NOMO-1 treated with DMSO at 0.1 percent for 48 hours (cell line): ENCODE measurements at regions not wholly inside any gene's neighbourhood (a gene's known extent, or its start where the extent isn't known, plus 50 kb on each side); places are given as distances from the start of the nearest gene placed in this dataset.

Experiments used
- DNase-seq: peaks from one replicate; lab custom pipeline; 2025; ENCODE audit not compliant: unreplicated experiment; lab: John Stamatoyannopoulos, UW

DNA sequence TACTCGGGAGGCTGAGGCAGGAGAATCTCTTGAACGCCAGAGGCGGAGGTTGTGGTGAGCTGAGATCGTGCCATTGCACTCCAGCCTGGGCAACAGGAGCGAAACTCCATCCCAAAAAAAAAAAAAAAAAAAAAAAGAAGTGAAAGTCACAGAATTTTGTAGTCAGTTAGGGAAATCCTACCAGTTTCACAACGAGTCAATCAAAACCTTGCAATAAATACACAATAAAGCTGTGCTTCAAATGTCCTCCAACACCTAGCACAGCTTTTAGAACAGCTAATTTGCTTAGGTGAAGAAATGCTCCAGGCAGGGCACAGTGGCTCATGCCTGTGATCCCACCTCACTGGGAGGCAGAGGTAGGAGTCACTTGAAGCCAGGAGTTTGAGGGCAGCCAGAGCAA is 112.8 kb upstream of the ATF7IP start:
- DNase-seq: peak; percentile 45

DNA sequence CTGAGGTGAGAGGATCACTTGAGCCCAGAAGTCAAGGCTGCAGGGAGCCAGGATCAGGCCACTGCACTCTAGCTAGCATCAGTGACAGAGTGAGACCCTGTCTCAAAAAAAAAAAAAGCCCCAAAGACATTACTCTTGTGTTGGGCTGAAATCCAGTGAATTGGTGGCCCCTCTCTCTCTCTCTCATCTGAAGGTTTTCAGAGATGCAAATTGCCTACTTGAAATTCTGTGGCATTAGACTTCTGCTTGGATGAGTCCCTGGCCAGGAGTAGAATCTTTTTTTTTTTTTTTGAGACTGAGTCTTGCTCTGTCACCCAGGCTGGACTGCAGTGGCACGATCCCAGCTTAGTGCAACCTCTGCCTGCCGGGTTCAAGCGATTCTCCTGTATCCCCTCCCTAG is 112.0 kb upstream of the ATF7IP start:
- no peak for DNase-seq

DNA sequence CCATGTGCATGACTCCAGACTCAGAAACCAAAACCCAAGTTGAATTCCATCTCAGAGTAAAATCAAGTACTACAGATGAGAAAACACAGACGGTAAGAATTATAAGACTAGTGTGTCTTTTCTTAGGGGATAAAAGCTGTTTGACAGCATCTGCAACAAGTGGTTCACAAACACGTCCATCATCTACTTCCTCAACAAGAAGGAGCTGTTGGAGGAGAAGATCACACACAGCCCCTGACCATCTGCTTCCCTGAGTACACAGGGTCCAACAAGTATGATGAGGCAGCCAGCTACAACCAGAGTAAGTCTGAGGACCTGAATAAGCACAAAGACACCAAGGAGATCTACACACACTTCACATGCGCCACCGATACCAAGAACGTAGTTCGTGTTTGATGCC is 110.7 kb upstream of the ATF7IP start:
- no peak for DNase-seq

DNA sequence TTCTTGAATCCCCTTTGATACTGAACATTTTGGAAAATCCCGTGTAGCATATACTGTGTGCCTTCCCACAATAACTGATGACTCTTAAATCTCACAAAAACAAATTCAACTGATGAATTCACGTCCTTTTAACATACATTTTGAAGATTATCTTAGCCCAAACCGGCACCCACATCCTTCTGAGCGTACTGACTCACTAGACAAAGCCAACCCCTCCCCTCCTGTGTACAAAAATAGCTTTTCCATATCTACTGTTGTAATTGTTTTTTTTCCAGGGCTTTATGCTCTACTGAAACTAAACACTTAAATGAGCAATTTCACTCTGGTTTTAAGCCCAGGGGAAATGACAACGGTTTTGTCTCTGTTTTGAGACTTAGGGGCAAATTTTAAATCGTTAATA is 109.4 kb upstream of the ATF7IP start:
- DNase-seq: no peak

DNA sequence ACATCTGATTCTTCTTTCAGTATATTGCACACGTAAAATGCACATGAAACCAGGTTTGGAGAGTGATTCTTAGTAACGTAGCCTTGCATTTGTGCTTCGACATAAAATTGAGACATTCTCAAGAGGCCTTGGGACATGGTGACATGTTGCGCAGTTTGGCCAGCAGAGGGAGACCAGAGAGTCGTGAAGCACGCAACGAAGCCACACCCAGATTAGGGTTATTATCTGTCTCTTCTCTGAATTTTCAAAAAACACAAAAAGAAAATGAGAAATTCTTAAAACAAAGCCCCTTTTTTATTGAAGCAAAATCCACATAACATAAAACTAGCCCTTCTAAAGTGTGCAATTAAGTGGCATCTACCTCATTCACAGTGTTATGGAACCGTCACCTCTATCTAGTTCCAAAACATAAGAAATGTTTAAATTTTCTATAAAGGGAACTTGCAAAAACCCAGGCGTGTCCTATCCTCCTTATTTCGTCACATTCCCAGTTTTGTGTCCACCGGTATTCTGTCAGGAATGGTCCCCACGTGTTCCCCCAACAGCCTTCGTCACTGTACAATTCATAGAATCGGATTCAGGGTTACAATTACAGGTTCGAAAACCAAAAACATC is 108.8 kb upstream of the ATF7IP start:
- DNase-seq: peak; percentile 70

DNA sequence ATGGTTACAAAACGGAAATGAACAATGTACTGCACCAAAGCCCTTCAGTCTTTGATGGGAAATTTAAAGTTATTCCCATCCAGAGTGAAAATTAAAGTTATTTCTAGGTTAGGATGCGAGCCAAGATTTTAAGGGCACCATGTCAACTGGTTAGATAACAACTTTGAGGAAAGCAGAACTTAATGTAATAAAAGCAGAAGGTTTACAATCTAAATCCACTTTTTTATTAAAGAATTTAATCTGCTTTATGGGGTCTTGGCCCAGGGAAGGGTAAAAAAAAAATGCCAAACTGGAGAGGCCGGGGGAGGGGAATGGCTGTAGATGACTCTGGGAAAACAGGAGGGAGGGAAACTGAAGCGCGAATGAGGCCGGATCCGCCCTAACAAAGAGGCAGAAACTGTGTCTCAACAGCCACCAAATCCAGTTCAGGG is 108.2 kb upstream of the ATF7IP start:
- DNase-seq: no peak

DNA sequence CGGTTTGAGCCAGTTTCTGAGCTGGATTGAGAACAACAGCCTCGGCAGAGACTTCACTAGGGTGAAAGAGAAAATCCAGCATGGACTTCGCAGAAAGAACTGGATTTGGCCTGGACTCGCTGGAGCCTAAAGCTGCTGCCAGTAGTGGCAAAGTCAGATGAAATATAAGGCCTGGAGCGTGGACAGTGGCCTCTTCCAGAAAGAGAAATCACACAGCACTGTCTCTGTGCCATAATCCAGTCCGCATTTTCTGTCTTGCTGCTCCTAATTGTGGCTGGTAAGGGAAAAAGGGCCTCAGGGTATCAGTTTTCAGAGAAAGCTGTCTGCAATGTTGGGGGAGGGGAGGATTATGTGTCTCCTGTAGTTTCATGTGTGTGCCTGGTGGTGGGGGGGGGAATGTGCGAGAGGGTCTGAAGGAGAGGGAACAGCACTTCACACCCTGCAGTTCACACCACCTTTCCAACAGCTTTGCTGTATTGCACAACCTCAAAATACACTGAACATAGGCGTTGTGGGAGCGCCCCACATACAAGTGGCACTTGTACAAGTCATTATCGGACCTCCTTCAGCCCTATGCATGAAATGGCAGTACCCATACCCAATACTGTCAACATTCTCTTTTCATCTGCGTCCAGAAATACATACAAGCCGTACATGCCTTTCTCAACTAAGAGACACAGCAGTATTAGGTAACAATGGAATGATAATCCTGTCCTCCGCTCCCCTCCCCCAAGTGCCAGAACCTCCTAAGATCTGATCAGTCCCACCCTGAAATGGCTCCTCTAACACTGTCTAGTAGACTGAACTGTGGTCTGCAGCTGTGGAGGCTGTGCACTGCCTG is 107.5 kb upstream of the ATF7IP start:
- DNase-seq: no peak

DNA sequence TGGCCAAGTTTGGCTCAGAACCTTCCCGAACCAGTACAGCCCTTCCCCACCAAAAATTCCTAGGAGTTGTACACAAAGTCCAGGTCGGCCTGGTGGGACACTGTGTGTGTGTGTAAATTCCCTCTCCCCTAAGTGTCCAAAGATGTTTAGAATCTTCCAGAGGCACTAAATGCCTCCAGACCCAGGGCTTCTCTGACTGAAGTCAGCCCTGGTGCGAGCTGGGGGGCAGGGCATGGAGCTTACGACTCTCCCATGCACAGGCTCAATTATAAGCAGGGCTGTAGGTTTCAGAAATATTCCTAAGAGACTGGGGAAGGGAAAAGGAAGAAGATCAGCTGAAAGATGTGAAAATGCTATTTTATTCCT is 106.9 kb upstream of the ATF7IP start:
- DNase-seq: no peak

DNA sequence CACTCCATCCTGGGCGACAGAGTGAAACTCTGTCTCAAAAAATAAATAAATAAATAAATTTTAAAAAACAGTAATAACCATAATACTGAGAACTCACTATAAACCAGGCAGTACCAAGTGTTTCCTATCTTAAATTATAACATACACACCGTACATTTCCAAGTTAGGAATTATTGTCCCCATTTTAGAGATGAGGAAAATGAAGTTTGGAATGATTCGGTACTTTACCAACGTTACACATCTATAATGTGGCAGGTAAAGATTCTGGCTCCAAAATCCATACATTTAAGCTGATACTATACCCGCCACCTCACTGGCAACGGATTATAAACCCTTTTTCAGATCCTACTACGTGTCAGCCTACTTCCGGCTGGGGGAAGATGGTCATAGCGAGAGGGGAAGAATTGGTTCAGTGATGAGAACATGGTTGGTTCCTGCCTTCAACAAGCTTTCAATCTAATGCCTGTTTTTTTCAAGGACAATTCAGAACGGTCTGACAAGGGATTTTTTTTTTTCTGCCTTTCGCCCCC is 105.9 kb upstream of the ATF7IP start:
- no peak for DNase-seq

DNA sequence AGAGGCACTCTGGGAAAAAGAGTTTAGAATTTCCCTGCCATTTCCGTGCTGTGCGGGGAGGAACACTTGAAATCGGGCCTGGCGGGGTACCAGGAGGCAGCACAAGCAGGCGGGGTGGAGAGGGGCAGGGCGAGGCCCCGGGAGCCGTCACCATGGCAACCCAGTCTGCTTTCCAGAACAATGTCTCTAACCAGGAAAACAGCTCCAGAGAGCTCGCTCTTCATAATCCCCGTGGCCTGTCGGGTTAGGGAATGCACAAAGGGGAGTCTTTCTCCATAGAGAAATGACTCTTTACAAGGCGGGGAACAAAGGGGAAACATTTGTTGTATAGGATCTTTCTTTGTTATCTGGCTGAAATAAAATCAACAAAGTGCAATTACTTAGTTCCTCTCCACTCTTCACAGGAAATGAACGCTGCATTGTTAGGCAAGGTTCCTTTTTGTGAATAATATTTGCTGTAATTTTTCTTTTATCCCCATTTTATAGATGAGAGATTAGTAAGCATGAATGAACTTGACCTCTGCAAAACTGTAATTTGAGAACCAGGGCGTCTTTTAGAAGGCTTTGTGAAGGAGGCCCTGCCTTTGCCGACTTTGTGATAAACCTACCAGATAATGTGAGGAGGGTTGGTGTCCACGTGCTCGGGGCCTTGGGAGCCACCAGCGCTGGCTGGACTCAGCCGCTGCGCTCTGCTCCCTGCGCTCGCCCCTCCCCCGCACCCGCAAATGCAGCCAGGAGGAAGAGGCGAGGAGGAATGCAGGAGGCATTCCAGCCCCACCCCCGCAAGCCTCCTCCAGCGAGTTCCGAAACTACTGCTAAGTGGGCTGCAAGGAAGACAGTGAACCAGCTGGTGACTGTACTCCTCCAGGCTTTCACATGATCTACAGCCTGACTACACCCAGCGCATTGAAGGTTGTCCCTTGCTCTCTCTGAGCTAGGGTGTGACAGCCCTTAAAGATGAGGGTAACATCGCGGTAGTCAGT is 105.2 kb upstream of the ATF7IP start:
- DNase-seq: peak; percentile 37

DNA sequence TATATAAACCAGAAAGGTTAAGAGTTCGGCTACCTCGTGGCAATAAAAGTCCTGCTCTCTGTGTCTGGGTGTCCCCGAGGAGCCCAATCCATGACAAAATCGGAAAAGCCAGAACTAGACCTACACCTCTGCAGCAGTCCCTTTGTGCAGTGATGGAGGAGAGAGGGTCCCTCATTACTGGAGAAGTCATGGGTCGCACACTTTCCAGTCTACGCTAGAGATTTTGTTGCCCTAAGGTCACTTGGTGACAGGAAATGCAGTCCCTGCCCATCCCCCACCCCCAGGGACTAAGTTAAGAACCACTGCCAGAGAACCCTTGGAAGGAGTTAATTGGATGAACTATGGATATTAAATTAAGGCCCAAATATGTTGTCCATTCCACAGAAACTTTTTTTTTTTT is 104.4 kb upstream of the ATF7IP start:
- no peak for DNase-seq

DNA sequence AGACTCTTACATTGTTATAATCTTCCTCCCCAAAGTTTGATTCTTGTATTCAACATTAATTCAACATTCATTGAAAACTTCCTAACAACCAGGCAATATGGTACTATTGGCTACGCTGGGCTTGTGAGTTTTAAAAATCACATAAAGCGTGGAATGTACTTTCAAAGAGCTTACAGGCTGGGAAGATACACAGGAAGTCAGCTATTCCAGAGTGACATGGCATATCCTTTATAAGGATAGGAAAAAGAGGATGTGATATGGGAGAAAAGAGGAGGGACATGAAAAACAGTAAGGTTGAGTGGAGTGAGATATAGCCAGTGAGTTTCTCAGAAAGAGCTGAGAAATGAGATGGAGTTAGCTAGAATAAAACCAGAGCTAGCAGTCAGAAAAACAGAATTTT is 103.6 kb upstream of the ATF7IP start:
- no peak for DNase-seq

DNA sequence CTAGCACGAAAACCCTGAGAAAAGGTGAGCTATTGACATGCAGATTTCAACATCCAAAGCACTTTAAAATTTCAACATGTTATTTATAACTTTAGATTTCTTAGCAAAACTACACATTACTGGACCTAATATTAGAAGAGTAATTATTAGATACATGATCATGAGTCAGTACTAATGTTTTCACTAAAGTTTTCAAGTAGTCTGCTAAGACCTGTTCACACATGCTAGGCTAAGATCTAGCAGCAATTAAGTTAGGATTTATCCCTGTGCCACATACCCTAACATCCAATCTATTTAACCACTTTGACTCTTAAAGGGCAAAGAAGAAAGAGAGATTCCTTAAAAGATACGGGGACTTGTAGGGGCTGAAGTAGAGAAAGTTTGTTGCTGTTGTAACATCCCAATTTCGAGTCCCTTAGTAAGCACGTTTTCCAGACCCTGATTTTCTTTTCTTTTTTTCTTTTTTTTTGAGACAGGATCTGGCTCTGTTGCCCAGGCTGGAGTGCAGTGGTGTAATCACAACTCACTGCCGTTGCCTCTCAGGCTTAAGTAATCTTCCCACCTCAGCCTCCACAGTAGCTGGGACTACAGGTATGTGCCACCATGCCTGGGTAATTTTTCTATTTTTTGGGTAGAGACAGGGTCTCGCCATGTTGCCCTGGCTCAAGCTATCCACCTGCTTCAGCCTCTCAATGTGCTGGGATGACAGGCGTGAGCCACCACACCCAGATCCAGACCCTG is 102.5 kb upstream of the ATF7IP start:
- no peak for DNase-seq

DNA sequence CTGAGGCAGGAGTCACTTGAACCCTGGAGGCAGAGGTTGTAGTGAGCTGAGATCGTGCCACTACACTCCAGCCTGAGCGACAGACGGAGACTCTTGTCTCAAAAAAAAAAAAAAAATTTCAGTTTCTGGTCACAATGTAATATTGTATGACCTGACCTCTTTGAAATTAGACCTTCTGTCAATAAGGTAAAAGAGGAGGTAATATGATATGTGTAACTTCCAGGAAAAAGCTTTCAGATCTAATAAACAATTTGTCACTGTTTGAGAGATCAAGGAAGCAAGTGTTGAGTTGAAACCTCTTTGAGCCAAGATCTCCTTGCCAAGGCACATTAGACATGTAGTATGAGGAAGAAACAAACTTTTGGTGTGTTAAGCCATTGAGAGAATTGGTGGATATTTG is 101.7 kb upstream of the ATF7IP start:
- no peak for DNase-seq

DNA sequence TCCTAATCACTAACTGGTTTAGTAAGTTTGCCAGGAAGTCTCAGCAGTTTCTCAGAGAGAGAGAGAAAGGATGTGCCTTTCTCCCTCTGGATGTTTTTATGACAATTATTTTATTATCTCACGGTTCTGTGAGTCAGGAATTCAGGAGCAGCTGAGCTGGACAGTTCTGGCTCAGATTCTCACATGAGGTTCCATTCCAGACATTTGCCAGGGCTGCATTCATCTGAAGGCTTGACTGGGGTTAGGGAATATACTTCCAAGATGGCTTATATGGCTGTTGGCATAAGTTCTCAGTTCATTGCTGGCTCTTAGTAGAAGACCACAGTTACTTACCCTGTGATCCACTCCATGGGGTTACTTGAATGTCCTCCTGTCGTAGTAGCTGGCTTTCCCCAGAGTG is 101.2 kb upstream of the ATF7IP start:
- no peak for DNase-seq

DNA sequence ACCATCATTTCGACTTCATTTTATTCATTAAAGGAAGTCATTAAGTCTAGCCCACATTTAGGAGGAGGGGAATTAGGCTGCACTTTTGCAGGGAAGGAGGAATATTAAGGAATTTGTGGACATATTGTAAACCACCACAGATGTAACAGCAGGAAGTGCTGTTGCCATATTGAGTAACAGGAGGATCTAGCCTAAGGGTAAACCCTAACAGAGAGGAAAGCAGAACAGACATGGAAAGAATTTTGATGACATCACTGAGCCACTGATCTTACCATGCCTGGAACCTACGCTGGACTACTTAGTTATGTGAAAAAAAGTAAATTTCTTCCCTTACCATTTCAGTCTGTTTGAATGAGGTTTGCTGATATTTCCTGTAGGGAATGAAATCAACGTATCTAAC is 100.7 kb upstream of the ATF7IP start:
- no peak for DNase-seq

DNA sequence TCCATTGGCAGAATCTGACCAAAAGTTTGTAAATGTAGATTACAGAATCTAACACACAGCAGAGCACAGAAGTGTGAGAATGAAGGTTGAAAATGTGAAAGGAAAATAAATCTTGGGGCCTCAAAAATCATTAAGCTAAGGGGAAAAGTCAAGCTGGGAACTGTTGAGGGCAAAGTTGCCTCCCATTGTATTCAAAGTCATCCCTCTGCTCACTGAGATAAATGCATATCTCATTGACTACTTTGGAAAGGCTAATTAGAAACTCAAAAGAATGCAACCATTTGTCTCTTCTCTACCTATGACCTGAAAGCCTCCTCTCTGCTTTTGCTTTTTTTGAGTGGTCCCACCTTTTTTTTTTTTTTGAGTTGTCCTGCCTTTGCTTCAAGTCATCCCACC is 97.4 kb upstream of the ATF7IP start:
- no peak for DNase-seq

DNA sequence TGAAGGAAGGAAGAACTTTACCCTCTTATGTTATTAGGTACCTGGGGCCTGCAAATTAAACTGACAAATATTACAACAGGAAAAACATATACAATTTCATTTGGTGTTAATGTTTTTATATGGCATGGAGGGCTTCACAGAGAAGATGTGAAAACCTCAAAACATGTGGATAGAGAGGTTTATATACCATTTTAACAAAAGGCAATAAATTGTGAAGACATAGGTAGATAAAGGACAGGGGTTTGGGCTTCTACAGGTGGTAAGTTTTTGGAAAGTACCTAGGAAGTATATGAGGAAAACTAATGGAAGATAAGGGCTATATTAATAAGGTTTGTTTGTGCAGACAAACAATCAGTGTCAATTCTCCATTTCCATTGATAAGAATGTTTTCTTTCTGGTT is 95.1 kb upstream of the ATF7IP start:
- no peak for DNase-seq

DNA sequence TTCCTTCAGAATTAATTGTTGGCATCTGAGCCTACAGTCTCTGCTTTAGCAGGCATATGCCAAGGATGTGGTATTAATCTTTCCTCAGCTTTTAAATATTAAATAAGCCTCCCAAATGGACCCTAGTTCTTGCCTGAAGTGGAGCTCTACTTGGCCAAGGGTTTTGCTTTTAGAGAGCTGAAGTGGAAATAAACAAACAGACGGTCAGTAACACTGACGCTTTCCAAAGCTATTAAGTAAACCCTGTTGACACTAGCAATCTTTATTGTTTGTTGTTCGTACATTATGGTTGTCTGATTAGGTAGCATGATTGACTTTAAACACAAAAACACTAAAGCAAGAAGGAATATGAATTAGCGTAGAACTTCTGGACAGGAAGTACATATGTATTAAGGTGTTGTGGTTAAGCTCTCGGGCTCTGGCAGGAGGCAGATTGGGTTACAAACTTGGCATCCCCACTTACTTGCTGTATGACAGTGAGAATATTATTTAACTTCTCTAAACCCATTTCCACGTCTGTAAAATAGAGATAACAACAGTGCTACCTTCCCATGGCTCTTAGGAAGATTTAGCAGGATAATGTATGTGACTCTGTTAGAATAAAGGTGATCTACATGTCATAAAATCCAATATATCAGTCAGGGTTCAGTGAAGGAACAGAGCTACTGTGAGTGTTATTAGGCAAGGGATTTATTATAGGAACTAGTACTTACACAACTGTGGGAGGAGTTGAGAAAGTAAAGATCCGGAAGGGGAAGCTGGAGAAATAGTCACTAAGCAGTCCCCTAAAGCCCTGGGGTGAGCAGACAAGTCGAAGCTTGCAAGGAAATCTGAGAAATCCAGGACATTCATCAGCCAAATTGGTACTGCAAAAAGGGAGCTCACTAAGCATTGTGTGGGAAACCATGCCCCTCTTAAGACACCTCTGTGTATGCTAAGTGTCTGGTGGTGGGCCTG is 92.2 kb upstream of the ATF7IP start:
- DNase-seq: peak; percentile 96

DNA sequence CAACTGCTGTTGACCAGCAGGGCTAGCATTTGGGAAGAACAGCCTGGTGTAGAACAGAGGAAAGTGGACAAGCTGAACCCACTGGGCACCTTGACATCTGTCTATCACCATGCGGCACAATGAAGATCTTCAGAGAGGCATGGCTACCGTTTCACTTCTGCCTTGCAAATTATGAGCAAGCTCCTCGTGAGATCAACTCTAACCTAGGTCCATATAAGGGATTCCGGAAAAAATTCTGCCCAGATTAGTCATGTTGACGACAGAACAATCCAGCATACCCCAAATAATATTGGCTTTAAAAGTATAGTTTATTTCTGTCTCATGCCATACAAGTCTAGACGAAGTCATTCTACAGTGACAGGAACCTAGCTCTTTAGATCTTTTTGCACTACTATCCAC is 91.6 kb upstream of the ATF7IP start:
- peak; percentile 42 for DNase-seq
